ENCODE measurements at regions not wholly inside any gene's neighbourhood (a gene's known extent, or its start where the extent isn't known, plus 50 kb on each side); places are given as distances from the start of the nearest gene placed in this dataset.

GRCh38 chr14:40402957-40403356 lies 970.7 kb upstream of the FBXO33 start:
- no peak overlapping the region for H3K4me2 ChIP-seq (ENCODE audit: low read length)
- H3K79me2 ChIP-seq (ENCODE audit: insufficient read depth, low read length): no peaks in the 10 kb centered on the region
- H3K4me3 ChIP-seq (replicated peaks in 1 of 2; ENCODE audit: low read depth in 1 of 2, low read length in 2 of 2): no peak overlapping the region
- BruUV-seq (replicated peaks): no TSS peak
- no peaks in the 10 kb centered on the region for H3K36me3 ChIP-seq (ENCODE audit: control insufficient read depth in 1 of 2, insufficient read depth in 2 of 2, low read length in 2 of 2)
- no peak overlapping the region for H3K27ac ChIP-seq (ENCODE audit: low read depth, low read length)
- ATAC-seq (no peak), DNase-seq (ENCODE audit: low read depth, low spot score) (no peak)
- no peak overlapping the region for H2AFZ ChIP-seq (ENCODE audit: low read depth, low read length, poor library complexity, severe bottlenecking)
- ChIA-PET POLR2A (no interaction called here), CTCF (no interaction called here), RAD21 (ENCODE audit: low non-redundant PET in 1 of 2, low total read pairs in 2 of 2, uncharacterized antibody in 2 of 2, unreplicated experiment in 2 of 2) (no interaction called here)
- no peak overlapping the region for H3K9ac ChIP-seq (ENCODE audit: low read length)
- H3K4me1 ChIP-seq (ENCODE audit: control insufficient read depth in 1 of 2, insufficient read depth in 2 of 2, low read length in 2 of 2): no peaks in the 10 kb centered on the region
- H3K9me2 ChIP-seq (ENCODE audit: insufficient read depth): no peaks in the 10 kb centered on the region
- H4K20me1 ChIP-seq (ENCODE audit: insufficient read depth): no peaks in the 10 kb centered on the region
- no peaks in the 10 kb centered on the region for H3K27me3 ChIP-seq (ENCODE audit: insufficient read depth, low read length)
- intact Hi-C loops (cut with micrococcal nuclease): no loop called here
- TF ChIP-seq ZBTB33 (IDR thresholded peaks at IDR 0.05; ENCODE audit: extremely low read depth, insufficient replicate concordance, low read length) (no peak), SIN3A (IDR thresholded peaks at IDR 0.05; ENCODE audit: low read depth) (no peak), SP1 (IDR thresholded peaks at IDR 0.05; ENCODE audit: low read depth) (no peak), CEBPB (IDR thresholded peaks at IDR 0.05; ENCODE audit: low read depth) (no peak), FOSL1 (IDR thresholded peaks at IDR 0.05; ENCODE audit: low read depth) (no peak), EZH2 (IDR thresholded peaks at IDR 0.05) (no peak), TCF7L2 (IDR thresholded peaks at IDR 0.05; ENCODE audit: borderline replicate concordance, extremely low read depth, insufficient read depth, insufficient read length) (no peak), MAX (IDR thresholded peaks at IDR 0.05) (no peak), JUND (IDR thresholded peaks at IDR 0.05) (no peak), SRF (IDR thresholded peaks at IDR 0.05; ENCODE audit: low read depth) (no peak)
- H3K9me3 ChIP-seq (ENCODE audit: control insufficient read depth in 1 of 2, insufficient read depth in 1 of 2, low read depth in 1 of 2, low read length in 2 of 2): no peaks in the 10 kb centered on the region

- no TSS peak for BruUV-seq (replicated peaks)
- ATAC-seq: no peak
- RAD21 ChIA-PET (ENCODE audit: low non-redundant PET in 1 of 2, low total read pairs in 2 of 2, uncharacterized antibody in 2 of 2, unreplicated experiment in 2 of 2): no interaction called here
- POLR2A ChIA-PET: no interaction called here
- Histone ChIP-seq H3K4me3 (replicated peaks in 1 of 2; ENCODE audit: low read depth in 1 of 2, low read length in 2 of 2) (no peak overlapping the region), H3K9ac (ENCODE audit: low read length) (no peak overlapping the region), H3K9me3 (ENCODE audit: control insufficient read depth in 1 of 2, insufficient read depth in 1 of 2, low read depth in 1 of 2, low read length in 2 of 2) (no peaks in the 10 kb centered on the region), H2AFZ (ENCODE audit: low read depth, low read length, poor library complexity, severe bottlenecking) (no peak overlapping the region), H3K79me2 (ENCODE audit: insufficient read depth, low read length) (no peaks in the 10 kb centered on the region), H3K36me3 (ENCODE audit: control insufficient read depth in 1 of 2, insufficient read depth in 2 of 2, low read length in 2 of 2) (no peaks in the 10 kb centered on the region), H3K27me3 (ENCODE audit: insufficient read depth, low read length) (no peaks in the 10 kb centered on the region), H3K27ac (ENCODE audit: low read depth, low read length) (no peak overlapping the region), H3K9me2 (ENCODE audit: insufficient read depth) (no peaks in the 10 kb centered on the region), H4K20me1 (ENCODE audit: insufficient read depth) (no peaks in the 10 kb centered on the region), H3K4me1 (ENCODE audit: control insufficient read depth in 1 of 2, insufficient read depth in 2 of 2, low read length in 2 of 2) (no peaks in the 10 kb centered on the region), H3K4me2 (ENCODE audit: low read length) (no peak overlapping the region)
- intact Hi-C loops (cut with micrococcal nuclease): no loop called here
- TF ChIP-seq ZFX (IDR thresholded peaks at IDR 0.05): no peak
- no peak for TF ChIP-seq SP1 (IDR thresholded peaks at IDR 0.05; ENCODE audit: low read depth)
- no peak for TF ChIP-seq REST (IDR thresholded peaks at IDR 0.05; ENCODE audit: low read depth)
- no peak for TF ChIP-seq YY1 (IDR thresholded peaks at IDR 0.05; ENCODE audit: extremely low read depth, insufficient replicate concordance, low read depth, low read length)
- CTCF ChIA-PET: no interaction called here
- DNase-seq (ENCODE audit: low read depth, low spot score): no peak
These were observed 966.7 kb upstream of the FBXO33 start for GRCh38 chr14:40398981-40399380.
